ENCODE measurements at regions not wholly inside any gene's neighbourhood (a gene's known extent, or its start where the extent isn't known, plus 50 kb on each side); places are given as distances from the start of the nearest gene placed in this dataset.
"Not testable (repeated sequence)": the region's sequence is repeated elsewhere in the genome, so short reads cannot be mapped to it uniquely, and the experiment has no call there.

DNA sequence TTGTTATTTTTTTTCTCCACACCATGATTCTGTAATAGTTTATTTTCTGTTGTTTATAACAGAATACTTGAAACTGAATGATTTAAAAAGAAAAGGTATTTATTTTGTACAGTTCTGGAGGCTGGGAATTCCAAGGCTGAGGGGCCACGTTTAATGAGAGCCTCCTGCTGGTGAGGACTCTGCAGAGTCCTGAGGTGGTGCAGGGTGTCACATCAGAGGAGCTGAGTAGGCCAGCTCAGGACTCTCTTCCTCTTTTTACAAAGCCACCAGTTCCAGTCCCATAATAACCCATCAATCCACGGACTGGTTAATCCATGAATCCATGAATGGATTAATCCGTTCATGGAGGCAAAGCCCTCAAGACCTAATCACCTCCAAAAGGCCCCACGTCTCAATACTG is 71.6 kb downstream of the TFAP2A start:
- DNase-seq = no peak

DNA sequence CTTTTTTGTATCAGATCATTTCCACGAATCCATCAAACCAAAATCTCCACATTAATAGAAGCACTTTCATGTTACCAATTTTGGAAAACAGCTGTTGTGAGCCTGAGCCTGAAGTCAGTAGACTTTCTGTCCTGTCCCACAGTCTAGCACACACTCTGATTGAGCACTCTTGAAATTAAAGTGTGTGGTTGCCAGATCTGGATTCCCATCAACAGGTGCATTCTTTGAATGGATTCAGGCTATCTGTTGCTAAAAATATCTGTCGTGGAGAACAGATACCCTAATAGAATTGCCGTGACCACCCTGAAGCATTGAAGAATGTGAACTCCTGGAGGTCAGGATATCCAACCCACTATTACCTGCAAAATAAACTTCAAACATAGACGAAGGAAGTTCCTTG is 73.3 kb downstream of the TFAP2A start:
- no peak for DNase-seq

DNA sequence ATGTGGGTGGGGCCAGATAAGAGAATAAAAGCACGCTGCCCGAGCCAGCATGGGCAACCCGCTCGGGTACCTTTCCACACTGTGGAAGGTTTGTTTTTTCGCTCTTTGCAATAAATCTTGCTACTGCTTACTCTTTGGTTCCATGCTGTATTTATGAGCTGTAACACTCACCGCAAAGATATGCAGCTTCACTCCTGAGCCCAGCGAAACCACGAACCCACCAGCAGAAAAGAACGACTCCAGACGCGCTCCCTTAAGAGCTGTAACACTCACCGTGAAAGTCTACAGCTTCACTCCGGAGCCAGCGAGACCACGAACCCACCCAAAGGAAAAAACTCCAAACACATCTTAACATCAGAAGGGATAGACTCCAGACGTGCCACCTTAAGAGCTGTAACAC is 76.7 kb downstream of the TFAP2A start:
- no peak for DNase-seq

DNA sequence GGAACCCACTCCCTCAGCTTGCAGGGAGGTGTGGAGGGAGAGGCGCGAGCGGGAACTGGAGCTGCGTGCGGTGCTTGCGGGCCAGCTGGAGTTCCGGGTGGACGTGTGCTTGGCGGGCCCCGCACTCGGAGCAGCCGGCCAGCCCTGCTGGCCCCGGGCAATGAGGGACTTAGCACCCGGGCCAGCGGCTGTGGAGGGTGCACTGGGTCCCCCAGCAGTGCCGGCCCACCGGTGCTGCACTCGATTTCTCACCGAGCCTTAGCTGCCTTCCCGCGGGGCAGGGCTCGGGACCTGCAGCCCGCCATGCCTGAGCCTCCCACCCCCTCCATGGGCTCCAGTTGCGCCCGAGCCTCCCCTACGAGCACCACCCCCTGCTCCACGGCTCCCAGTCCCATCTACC is 77.5 kb downstream of the TFAP2A start:
- not testable (repeated sequence) for DNase-seq

DNA sequence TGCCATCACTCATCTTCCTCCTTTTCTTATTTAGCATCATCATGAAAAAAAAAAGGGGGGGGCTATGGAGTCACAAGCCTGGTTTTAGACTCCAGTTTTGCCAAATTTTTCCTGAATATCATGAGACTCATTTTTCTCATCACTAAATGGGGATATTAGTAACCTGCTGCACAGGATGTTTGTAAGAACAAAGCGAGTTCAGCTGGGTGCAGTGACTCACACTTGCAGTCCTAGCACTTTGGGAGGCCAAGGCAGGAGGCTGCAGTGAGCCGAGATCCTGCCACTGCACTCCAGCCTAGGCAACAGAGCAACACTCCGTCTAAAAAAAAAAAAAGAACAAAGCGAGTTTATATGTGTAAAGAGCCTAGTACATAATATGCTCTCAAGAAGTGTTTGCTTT is 82.8 kb downstream of the TFAP2A start:
- no peak for DNase-seq

DNA sequence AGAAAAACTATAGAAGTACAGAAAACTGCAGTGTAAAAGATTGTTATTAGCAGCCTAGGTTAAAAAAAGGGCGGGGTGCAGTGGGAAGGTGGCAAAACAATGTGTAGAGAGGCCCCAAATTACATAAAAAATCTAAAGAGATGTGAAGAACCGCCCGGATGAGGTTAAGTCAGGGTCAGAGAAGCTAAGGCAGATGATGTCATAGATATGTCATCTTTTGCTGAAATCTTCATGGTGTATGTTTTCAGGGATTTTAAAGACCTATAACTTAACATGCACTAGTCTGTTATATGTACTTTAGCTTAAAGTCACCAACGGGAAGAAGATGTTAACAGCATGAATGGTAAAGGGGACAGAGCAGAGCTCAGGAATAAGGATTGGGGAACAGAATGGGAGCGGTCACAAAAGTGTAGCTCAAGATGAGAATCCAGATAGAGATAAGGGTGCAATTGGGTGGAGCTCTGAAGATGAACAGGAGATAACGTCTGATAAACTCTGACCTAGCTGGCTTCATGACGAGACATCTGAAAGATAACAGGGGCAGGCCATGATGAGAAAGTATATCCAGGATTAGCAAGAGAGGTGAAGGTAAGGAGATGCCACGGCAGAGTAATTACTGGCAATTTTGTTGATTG is 83.4 kb downstream of the TFAP2A start:
- DNase-seq = no peak

DNA sequence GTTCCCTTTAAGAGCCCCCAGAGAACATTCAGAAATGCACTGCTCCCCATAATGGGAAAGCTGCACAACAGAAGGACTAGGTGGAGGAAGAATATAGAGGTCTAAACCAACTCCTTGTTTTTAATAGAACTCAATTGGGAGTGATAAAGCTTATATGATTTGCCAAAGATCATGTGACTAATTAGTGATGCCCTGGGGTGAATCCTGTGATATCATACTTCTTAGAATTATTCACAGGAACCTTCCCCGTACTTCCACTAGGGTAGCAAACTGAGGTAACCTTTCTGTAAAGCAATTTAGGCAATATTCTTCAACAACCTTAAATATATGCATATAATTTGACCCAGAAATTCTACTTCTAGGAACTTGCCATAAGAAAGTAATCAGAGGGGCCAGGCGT is 84.4 kb downstream of the TFAP2A start:
- DNase-seq = no peak

DNA sequence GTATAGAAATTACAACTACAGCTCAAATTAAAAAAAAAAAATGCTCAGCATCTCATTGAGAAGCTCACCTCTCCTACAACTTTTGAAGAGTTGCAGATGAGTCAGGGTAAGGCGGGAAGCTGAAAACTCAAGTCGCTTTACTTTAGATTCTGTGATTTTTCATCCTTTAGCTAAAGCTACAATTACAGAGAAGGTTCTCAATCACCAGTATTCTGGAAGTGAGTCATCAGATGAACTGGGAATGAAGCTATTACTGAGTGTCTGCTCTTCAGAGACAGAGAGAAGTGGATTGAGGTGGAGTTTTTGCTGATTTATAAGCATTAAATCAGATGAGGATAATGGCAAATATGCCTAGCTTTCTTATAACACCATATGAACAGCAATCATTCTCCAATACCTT is 91.9 kb downstream of the TFAP2A start:
- DNase-seq = no peak

DNA sequence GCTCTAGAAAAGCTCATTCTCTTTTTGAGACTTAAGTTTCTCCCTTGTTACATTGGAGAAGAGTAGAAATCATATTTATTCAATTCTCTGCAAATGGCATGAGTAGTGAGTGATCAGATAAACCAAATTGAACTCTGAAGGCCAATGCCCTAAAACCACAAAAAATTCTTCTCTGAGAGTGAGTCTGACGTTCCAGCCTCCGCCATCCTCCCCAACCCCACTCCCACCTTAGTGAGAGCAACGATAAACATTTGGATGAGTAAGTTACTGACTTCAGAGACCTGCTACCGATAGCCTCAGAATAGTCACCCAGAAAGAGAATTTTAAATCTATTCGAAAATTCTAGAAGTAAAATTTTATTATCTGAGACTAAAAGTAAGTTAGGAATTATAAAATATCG is 94.6 kb downstream of the TFAP2A start:
- DNase-seq = no peak

DNA sequence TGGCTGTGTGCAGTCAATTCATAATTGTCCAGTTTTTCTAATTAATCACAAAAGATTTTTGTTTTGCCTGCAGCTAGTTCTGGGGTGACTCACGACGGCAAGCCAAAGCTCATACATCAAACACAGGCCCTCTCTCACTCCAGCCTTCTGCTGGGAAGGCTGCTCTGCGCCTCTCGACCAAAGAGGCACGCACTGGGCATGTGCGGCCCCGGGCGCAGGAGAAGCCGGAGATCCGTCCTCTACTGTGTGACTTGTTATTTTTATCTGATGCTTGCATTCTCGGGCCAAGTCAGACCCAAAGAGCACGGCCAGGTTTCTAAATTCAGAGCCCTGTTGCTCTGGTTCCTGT is 98.5 kb downstream of the TFAP2A start:
- DNase-seq = no peak

DNA sequence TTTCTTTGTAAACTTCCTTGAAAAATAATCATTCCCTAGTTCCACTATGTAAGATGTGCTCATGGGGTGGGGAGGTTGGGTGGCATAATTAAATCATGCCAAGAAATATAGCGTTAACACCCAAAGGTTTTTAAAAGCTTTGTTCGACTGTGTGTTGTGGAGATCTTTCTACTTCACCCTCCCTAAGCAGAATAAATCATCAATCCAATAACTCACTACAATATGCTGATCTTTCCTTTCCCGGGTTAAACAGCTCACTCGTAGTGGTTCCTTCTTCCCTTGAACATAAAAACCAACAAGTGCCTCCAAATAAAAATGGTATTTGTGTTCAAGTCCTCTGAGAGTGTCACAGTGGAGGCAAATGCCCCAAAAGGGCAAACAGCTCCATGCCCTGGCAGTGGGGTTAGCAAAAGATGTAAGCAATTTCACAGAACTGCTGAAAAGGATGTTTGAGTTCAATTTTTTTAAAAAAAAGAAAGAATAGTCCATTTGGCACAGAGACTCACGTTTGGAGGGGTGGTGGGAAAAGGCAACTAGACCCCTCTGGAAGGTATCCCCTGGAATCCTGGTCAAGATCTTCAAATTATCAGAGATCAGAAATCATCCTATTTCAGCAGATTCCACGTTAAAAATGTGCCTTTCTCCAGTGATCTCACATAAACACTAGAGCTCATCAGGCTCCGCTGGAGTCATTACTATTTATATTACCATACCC is 99.1 kb downstream of the TFAP2A start:
- DNase-seq = no peak

DNA sequence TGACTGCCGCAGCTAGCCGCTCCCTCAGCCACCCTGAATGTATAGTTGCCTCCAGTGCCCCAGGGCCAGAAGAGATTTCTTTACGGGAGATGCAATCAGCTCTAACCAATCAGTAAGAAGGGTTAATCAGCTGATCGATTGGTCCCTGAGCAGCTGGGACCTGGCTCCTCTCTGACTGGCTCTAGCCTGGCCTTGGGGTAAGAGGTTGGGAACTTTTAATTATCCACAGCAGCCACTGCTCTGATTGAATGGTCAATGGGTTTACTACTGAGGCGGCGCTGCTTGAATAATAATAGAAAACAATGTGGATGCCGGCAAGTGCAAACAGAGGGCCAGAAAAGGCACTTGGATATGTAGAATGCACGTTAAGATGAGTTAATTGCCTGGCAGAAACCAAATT is 99.8 kb downstream of the TFAP2A start:
- no peak for DNase-seq

DNA sequence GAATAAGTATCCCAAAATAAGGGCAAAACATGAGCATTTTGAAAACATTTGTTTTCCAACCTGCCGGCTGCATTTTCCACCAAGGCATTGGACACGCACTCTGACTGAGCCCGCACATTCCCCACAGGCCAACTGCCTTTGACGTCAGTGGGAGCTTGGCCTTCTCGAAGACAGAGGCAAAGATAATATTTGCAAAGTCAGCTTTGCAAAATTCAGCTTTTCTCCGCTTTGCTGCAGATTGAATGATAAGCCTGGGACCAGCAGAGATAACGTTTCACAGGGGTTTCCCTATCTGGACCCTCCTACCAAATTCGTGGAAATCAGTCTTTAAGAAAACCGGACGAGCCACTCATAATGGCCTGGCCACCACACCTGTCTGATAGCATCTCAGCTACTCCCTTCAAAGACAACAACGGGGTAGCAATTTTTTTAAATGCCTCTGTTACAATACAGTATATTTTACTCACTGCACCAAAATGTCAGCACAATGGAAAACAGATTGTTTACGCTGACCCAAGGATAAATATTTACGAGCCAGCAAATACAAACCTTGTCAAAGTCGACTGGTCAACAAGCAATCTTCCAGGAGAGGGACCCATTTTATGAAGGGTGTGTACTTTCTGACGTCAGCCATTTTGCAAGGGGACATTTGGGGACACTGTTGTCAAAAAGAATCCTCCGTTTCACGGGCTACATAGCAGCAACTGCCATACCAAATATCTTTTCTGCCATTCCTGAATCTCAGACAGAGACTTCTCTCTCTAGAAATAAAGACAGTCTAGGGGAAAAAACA is 100.5 kb downstream of the TFAP2A start:
- no peak for DNase-seq

DNA sequence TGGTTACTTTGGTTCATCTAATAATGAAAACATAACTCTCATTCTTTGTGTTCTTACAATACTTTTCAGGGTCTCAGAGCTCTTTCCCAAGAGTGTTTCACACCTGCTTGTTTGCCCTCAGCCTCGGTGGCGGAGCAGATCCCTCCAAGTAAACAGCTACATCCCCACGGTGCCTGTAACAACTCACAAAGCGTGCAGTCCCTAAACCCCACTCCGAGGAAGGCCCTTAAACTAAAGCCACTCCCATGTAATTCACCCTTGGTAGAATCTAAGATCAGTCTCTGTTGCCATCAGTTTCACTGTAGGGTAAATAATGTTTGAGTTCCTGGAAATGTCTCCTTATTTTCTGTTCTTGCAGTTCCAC is 101.1 kb downstream of the TFAP2A start:
- DNase-seq = no peak

DNA sequence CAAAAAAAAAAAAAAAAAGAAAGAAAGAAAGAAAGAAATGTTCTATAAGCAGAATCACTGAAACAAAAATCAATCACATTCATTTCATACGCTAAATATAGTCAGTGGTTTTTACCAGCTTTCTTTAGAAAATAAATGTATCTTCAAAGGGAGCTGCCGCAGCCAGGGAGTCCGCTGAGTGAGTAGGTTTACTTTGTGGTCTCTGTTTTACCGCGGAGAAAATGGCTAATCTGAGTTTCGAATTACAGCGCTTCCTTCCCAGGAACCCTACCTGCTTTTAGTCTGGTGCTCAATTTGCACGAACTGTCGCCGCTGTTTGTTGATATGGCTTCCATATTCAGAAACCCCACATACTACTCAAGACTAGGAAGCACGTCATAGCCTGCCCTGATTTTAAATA is 102.4 kb downstream of the TFAP2A start:
- no peak for DNase-seq

DNA sequence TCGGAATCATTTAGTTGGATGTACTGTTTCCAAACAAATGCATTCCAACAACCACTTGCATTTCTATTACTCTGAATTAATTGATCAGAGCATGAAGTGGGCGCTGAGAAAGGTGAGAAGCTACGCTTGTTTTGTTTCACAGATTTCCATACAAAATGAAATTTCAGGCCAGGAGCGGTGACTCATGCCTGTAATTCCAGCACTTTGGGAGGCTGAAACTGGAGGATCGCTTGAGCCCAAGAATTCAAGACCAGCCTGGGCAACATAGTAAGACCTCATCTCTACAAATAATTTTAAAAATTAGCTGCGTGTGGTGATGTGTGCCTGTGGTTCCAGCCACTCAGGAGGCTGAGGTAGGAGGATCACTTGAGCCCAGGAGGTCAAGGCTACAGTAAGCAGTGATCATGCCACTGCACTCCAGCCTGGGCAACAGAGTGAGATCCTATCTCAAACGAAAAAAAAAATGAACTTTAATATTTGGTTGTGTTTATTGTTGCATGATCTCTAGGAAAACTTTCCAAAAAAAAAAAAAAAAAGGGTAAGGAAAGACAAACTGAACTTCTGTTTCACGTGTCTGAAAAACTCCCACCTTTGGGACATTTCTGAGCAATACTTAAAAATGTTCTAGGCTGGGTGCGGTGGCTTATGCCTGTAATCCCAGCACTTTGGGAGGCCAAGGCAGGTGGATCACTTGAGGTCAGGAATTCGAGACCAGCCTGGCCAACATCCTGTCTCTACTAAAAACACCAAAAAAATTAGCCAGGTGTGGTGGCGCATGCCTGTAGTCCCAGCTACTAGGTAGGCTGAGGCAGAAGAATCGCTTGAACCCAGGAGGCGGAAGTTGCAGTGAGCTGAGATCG is 103.1 kb downstream of the TFAP2A start:
- not testable (repeated sequence) for DNase-seq

DNA sequence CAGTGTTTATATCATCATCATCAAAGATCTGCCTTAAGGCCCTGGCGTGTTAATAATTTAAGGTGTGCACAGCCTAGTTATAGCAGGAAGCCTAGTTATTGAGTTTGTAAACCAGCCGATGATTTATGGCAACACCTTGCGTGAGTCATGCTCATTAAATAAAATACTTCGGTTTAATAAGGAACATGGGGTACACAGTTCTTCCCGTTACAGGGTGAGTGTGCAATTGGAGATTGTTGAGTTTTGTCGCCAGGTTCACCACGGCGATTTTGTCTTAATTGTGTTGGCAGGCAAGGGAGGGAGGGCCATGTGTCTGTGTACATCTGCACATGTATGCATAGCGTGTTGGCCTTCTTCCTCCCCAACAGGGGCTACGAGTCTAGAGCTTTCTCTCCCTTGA is 104.0 kb downstream of the TFAP2A start:
- DNase-seq = no peak

DNA sequence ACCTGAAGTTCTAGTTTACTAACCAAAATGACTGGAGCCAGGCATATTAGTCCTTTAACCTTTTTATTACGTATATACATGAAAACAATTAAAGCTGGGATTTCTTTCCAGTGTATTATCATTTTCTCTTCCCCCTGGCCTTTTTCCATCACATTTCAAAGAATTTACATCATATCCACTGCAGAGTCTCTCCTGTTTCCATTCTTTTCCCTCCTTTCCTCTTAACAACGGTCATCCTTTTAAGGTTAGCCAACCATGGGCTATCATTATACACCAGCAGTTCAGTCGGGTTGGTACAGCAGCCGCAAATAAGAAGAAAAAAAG is 104.6 kb downstream of the TFAP2A start:
- no peak for DNase-seq

DNA sequence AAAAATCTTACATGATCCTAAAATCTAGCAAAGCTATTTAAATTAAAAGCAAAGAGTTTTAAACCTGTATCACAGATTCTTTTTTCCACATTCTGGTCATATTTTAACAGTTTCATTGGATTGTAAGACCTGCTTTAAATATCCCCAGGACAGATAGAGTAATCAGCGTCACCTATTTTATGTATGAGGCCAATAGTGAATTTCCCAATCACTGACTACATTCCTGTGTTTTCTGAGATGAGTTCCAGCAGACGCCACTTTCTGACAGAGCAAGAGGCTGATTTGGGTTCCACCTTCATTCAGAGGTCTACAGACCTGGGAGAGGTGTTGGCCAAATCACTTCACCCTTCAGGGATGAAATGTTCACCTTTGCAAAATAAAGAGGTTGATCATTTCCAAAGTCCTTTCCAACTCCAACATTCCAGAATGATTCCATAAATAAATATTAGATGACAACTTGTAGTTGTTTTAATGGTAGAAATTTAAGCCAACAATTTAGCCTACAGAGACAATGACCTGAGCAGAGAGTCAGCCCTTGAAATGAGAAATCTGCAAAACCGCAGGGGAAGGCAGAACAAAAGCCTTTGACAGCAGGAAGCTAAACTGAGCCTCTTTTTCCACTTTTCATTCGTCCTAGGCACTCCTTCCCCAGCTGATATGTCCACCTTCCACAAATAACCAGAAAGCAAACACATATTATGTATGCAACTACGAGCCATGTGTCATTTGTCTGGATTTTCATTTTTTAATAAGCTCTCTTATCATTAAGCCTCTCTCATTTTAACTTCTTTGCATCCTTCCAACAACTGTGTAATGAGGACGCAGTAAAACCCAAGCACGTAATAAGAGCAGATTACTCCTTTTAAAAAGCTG is 105.2 kb downstream of the TFAP2A start:
- DNase-seq = no peak

DNA sequence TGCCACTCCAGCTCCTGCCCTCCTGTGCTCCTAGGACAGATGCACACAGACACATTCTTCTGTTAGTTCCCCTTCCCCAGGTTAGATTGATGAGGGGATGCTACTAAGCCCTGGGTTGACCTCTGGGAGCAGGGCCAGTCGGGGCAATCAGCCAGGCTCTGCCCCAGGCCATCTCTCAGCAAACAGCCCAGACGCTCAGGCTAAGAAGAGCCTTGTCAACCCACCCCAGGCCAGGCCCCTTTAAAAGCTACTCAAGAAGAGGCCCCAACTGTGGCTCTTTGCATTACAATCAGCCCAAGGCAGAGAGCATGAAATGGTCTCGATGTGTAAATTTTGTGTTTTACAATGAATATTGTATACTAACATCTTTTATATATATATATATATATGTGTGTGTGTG is 107.4 kb downstream of the TFAP2A start:
- DNase-seq = no peak

DNA sequence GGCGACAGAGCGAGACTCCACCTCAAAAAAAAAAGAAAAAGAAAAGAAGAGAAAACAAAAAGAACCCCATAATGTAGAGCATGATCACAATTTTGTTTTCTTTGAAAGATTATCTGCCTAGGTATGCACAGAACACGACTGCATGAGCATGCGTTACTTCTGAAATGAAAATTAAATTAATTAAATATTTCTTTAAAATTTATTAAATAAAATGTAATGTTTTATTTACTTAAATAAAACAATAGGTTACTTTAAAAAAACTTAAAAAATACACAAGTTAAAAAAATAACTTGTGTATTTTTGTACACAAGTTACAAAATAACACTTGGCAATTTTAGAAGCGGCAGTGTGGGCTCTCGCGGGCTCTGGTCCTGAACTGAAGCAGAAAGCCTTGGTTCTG is 107.8 kb downstream of the TFAP2A start:
- no peak for DNase-seq

DNA sequence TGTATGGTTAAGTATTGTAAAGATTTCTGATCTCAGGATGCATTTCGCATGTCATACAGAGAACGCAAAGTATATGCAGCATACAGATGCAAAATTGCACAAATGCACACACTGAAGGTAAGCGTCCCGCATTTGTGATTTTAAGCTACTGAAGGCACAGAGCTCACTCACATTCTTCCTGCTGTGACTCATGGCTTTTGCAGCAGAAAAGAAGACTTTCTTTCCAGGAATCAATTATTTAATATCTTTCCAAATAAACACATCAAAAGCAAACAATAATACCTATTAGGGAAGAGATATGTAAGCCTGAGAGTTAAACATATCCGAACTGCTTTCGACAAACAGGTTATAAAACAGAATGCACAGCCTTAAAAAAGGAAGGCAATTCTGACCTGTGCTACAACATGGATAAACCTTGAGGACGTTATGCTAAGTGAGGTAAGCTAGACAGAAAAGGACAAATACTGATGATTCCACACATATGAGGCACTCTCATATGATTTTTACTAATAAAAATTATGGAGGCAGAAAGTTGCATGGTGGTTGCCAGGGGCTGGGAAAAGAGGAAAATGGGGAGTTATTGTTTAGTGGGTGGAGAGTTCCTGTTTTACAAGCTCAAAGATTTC is 109.0 kb downstream of the TFAP2A start:
- DNase-seq = no peak
